Activated CD4-positive, alpha-beta T cell treated with anti-CD3 and anti-CD28 coated beads, Interleukin-2, Interleukin-4, amounts not matched to agents 100 ng/mL and 50 ng/mL, durations not matched to agents 16 hours and 8 hours (primary cell): ENCODE measurements at regions not wholly inside any gene's neighbourhood (a gene's known extent, or its start where the extent isn't known, plus 50 kb on each side); places are given as distances from the start of the nearest gene placed in this dataset.
"Not testable (repeated sequence)": the region's sequence is repeated elsewhere in the genome, so short reads cannot be mapped to it uniquely, and the experiment has no call there.

ENCODE experiments used
- DNase-seq: peaks from one replicate; pipeline ENCODE4 v3.0.0-alpha.2; 2020; ENCODE audit warnings: low spot score

DNA sequence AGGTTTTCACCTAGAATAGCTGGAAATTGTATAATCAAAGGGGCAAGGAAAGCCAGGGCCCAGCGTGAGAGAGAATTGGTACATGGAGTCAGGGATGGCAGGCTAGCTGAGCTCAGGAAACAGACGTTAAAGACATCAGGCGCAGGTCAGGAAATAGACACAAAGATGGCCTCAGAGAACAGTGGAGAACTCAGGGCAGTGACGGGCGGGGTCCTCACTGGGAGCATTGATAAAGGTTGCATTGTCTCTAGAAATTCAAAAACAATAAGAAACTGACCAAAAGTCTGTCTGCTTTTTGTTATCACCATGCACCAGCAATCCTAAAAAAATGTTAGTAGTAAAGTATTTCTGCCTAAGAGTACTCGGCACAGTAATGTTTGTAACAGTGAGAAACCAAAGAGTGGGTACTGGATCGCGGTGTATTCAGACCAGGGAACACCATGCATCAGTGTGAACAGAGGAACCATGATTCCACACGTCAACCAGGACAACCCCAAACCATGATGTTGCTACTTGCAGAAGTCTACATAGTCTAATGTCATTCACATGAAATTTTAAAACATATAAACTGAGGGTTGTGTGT lies 81.9 kb upstream of the AUTS2 start:
- no peak for DNase-seq

DNA sequence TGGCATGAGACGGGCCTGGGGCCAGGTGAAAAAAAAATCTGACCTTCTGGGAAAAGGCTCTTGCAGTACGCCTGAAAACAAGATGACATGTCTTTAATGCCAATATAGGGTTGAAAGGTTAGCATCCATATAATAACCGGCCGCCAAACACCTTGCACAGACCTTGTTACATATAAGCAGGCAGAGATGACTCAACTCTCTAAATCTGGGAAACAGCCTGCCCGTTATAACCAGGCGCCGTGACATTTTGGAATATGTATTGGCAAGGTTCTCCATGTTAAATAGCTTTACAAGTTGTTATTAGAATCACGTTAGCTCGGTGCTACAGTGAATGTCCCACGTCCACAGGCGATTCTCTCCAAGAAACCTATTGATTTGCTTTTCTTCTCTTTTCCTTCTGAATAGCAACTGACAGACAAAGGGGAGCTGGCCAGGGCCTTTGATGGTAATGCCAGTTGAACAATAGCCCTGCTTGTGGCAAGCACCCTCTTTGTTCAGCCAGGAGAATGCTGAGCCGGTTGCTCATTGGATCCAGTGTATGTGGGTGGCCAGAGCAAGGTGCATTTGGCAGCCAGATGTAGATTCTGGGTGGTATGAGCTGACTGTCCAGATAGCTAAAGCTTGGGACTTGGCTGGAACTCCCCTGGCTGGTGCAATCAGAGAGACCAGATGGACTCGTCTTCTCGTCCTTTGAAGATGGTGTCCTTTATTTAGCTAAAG lies 80.1 kb upstream of the AUTS2 start:
- DNase-seq: no peak

DNA sequence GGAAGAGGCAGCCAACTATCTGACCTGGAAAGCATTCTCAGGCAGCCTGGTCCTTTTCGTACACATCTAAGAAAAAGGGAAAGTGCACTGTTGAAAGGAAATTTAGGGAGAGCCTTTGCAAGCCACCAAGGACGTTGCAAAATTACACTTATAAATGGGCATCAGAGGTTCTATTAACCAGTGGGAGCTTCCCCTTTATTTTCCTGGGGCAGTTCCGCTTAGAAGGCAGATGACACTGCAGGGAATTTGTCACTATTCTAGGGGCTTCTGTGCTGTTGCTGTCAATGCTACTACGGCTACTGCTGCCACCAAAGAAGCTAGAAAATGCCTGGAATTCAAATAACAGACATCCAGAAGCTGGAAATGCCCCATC lies 79.6 kb upstream of the AUTS2 start:
- no peak for DNase-seq

DNA sequence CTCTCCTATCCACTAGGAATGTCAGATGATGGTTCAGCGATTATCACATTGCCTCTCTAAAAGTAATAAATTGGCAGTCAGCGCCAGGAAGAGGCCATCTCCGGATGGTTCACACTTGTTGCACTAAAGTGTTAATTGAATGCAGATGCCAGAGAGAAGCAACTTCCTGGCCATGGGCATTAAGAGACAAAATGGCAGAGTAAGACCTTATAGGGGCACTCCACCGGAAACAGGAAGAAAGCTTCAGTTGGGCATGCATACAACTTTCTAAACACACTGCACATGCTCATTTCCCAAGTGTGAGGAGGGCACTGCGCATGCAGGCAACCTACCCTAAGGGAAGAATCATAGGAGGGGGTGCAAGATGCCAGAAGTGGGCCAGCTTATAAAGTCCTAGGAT lies 71.7 kb upstream of the AUTS2 start:
- no peak for DNase-seq

DNA sequence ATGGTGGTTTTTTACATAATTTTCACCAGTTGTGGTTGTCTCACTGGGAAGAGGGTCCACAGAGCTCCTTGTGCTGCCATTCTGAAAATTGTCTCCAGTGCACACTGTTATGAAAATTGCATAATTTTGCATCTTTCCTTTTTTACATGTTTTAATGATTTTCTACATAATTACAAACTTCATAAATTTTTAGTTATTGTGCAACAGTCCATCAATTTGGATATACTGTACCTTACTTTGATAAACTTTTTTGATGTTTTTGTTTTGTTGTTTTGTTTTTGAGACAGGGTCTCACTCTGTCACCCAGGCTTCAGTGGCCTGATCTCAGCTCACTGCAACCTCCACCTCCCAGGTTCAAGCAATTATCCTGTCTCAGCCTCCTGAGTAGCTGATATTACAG lies 70.6 kb upstream of the AUTS2 start:
- no peak for DNase-seq

DNA sequence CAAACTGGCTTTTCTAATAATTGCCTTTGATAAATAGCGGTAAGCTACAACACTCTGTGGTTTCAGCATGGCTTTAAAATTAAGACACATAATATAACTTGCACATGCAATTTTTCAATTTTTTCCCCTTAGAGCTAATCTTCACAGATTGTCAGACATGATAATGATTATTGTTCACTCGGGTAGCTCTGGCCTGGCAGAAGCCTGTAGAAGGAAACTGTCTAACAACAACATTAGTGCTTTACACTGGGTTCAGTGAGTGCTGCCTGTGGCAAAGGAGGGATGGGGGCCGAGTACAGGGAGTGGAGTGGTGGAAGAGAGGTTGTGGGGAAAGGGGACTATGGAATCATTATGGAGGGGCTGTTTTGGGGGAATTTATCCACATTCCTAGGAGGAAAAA lies 67.2 kb upstream of the AUTS2 start:
- DNase-seq: no peak

DNA sequence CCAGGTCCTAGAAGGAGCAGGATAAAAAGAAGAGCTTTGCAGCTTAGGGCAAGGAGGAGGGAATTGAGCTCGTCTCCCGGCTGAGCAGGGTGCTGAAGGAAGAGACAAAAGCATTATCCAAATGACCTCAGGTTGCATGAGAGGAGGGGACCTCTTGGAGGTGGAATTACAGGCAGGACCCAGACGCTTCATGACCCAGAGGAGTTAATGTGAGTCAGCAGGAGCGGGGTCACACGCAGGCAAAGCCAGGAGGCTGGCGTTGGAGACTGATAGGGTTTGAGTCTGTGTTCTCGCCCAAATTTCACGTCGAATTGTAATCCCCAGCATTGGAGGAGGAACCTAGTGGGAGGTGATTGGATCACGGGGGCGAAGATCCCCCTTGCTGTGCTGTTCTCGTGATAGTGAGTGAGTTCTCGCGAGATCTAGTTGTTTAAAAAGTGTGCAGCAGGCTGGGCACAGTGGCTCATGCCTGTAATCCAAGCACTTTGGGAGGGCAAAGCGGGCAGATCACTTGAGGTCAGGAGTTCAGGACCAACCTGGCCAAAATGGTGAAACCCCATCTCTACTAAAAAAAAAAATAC lies 63.7 kb upstream of the AUTS2 start:
- DNase-seq: no peak

DNA sequence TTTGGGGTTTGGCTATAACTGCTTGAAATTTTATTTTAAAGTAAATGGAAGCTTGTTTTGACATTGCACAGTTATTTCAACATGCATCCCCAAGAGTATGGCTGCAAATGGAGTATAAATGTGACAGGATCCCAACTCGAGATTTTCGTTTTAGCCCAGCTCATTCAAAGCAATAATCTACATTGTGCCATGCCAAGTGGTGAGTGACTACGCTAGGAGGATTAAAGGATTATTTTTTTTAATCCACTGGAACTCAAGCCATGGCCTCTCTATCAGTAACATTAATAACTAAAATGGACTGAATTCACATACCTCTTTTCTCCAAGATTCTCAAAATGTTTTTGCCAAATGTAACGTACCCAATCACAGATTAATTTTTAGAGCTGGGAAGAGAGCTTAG lies 60.6 kb upstream of the AUTS2 start:
- no peak for DNase-seq

DNA sequence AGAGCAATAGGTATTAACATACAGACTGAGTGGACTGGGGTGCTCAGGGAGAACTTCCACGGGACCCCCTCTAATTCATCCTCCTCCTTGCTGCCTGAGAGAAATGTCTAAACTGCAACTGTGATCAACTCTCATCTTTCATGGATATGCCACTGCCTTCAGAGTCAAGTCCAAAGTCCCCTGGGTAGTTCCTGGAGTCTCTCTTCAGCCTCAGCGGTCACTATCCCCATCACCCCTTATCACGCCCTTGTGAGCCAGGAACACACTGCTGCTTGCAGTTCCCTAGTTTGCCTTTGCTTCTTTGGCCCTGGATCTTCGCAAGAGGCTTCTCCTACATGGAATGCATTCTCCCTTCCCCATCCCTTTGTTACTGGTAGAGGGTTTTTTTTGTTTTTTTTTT lies 58.7 kb upstream of the AUTS2 start:
- no peak for DNase-seq

DNA sequence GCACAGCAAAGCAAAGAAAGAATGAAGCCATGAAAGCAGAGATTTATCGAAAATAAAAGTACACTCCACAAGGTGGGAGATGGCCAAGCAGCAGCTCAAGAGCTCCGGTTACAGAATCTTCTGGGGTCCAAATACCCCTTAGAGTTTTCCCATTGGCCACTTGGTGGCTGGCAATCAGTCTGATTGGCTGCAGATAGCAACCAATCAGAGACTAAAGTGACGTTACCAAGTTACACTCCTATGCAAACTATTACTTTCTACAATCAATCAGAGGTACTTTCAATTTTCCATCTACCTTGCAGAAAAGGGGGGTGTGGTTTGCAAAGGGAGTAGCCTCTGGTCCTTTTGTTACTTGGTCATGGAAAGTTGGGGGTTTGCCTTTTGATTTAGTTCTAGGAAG lies 58.0 kb upstream of the AUTS2 start:
- DNase-seq: no peak

DNA sequence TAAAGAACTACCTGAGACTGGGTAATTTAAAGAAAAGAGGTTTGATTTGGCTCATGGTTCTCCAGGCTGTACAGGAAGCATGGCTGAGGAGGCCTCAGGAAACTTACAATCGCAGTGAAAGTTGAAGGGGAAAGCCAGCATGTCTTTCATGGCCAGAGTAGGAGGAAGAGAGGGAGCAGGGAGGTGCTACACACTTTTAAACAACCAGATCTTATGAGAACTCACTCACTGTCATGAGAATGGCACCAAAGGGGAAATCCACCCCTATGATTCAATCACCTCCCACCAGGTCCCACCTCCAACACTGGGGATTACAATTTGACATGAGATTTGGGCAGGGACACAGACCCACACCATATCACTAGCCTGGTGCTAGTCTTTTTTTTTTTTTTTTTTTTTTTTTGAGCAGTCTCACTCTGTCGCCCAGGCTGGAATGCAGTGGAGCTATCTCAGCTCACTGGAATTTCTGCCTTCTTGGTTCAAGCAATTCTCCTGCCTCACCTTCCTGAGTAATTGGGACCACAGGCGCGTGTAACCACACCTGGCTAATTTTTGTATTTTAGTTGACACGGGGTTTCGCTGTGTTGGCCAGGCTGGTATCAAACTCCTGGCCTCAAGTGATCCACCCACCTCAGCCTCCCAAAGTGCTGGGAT lies 56.4 kb upstream of the AUTS2 start:
- not testable (repeated sequence) for DNase-seq

DNA sequence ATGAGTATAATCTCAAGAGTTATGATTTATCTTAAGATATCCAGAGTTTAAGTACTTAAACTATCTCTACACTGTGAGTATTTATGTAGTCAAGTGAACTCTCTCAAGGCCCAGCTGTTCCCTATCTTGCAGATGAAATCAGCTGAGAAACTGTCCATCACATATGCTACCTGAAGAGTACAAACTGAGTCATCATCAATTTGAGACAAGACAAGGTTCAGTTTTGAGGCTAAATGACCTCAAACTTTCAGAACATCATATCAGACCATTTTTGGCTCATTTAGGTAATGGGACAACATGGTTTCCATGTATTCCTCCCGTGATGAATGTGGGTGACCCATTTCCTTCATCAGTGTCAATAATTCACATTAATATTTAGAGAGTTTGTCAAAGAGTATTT lies 53.1 kb upstream of the AUTS2 start:
- no peak for DNase-seq
